Lung (tissue), 11 donors: ENCODE measurements at regions not wholly inside any gene's neighbourhood (a gene's known extent, or its start where the extent isn't known, plus 50 kb on each side); places are given as distances from the start of the nearest gene placed in this dataset.

ENCODE experiments used
- ATAC-seq: fragments of 200-7000 bp; cut with Tn5 transposase; one replicate; pipeline ENCODE4 v1.9.1; 2020; ENCODE audit warnings: moderate number of reproducible peaks; ENCODE audit not compliant: insufficient read depth, low FRiP score
- DNase-seq, 3 donors: peaks; one replicate each; pipeline ENCODE4 v3.0.0-alpha.2; 2013 to 2017
- H3K27ac ChIP-seq, 2 donors: one replicate each; pipeline ENCODE4 v1.5.1; 2013; ENCODE audit warnings: mild to moderate bottlenecking in 2 of 2, moderate library complexity in 2 of 2, control low read depth in 1 of 2, inconsistent platforms in 1 of 2, low read depth in 1 of 2, low read length in 1 of 2
- H3K27me3 ChIP-seq, 3 donors: one replicate each; pipeline ENCODE4 v1.5.1; 2013; ENCODE audit warnings: low read length in 2 of 3; ENCODE audit not compliant: control insufficient read depth in 3 of 3, insufficient read depth in 3 of 3
- H3K36me3 ChIP-seq, 4 donors: one replicate each; pipeline ENCODE4 v1.5.1; 2013; ENCODE audit warnings: low read length in 4 of 4, mild to moderate bottlenecking in 1 of 4, moderate library complexity in 1 of 4; ENCODE audit not compliant: control insufficient read depth in 4 of 4, insufficient read depth in 4 of 4
- H3K4me1 ChIP-seq, 5 donors: one replicate each; pipeline ENCODE4 v1.5.1; 2013; ENCODE audit warnings: low read length in 5 of 5, mild to moderate bottlenecking in 2 of 5, moderate library complexity in 1 of 5; ENCODE audit not compliant: control insufficient read depth in 5 of 5, insufficient read depth in 5 of 5
- H3K4me3 ChIP-seq: one replicate; pipeline ENCODE4 v1.5.1; 2013; ENCODE audit warnings: mild to moderate bottlenecking, control low read depth, moderate library complexity
- H3K9ac ChIP-seq, 2 donors: one replicate each; pipeline ENCODE4 v1.5.1; 2013; ENCODE audit warnings: low read length in 2 of 2, control low read depth in 1 of 2; ENCODE audit not compliant: insufficient read depth in 1 of 2
- H3K9me3 ChIP-seq, 4 donors: one replicate each; pipeline ENCODE4 v1.5.1; 2013; ENCODE audit warnings: low read length in 3 of 4, mild to moderate bottlenecking in 1 of 4, moderate library complexity in 1 of 4; ENCODE audit not compliant: control insufficient read depth in 4 of 4, insufficient read depth in 3 of 4
- CTCF ChIP-seq: IDR thresholded peaks from 2 replicates; pipeline ENCODE4 v1.5.1; 2012; ENCODE audit warnings: mild to moderate bottlenecking; ENCODE audit errors: control extremely low read depth, extremely low read depth
- WGBS, 2 donors: extraction: QIAGEN DNeasy Blood & Tissue Kit; methylation state at CpG; one replicate each; pipeline ENCODE4 v1.1.7; 2013; 5-methylcytosine and 5-hydroxymethylcytosine counted together
- donor health status: control.
- donor health status: control.
- donor health status: Bipolar disorder and iron deficiency.
- donor health status: healthy.
- donor health status: DM: yes; HTN: yes; CAD: no.

- Histone ChIP-seq H3K9me3 (no peaks in the 10 kb centered on the region), H3K27ac (peak overlapping the region in 1 of 2 donors; percentile 87), H3K9ac (no peak overlapping the region), H3K4me3 (no peak overlapping the region), H3K36me3 (no peaks in the 10 kb centered on the region), H3K4me1 (peaks cover 0 to 11% (median 0%) of the 10 kb centered on the region in 5 donors), H3K27me3 (no peaks in the 10 kb centered on the region)
- ATAC-seq (peak; percentile 43), DNase-seq (peak in 2 of 3 donors; percentile 13 to 49)
- no peak for TF ChIP-seq CTCF
- 65 to 71% methylated on average over 22 of the region's 22 CpGs for WGBS, 2 donors
Measured at GRCh38 chr1:226798427-226799411, 59.6 kb upstream of the ITPKB start.

- H3K4me1 ChIP-seq, result peaks cover 0 to 11% (median 0%) of the 10 kb centered on the region in 5 donors
- ATAC-seq (no peak), DNase-seq (no peak)
- H3K27ac ChIP-seq, result no peak overlapping the region
- WGBS, 2 donors, result 93 to 94% methylated on average over 5 of the region's 5 CpGs
- no peaks in the 10 kb centered on the region for H3K27me3 ChIP-seq
- no peaks in the 10 kb centered on the region for H3K36me3 ChIP-seq
- H3K9ac ChIP-seq, result no peak overlapping the region
- H3K9me3 ChIP-seq, result no peaks in the 10 kb centered on the region
- no peak for TF ChIP-seq CTCF
- no peak overlapping the region for H3K4me3 ChIP-seq
Measured at GRCh38 chr1:226797151-226797550, 58.1 kb upstream of the ITPKB start.

- 68 to 82% methylated on average over 2 of the region's 2 CpGs for WGBS, 2 donors
Measured at GRCh38 chr1:226793620-226794276, 54.7 kb upstream of the ITPKB start.

More at GRCh38 chr1:226793620-226794276, 54.7 kb upstream of the ITPKB start:
- DNase-seq (no peak), ATAC-seq (no peak)
- Histone ChIP-seq H3K36me3 (no peaks in the 10 kb centered on the region), H3K4me1 (peaks cover 0 to 4% (median 0%) of the 10 kb centered on the region in 5 donors), H3K9ac (no peak overlapping the region), H3K9me3 (no peaks in the 10 kb centered on the region), H3K4me3 (no peak overlapping the region), H3K27me3 (no peaks in the 10 kb centered on the region), H3K27ac (no peak overlapping the region)
- no peak for TF ChIP-seq CTCF
